ENCODE measurements at regions not wholly inside any gene's neighbourhood (a gene's known extent, or its start where the extent isn't known, plus 50 kb on each side); places are given as distances from the start of the nearest gene placed in this dataset.

- ATAC-seq (no peak), FAIRE-seq (no peak), DNase-seq (ENCODE audit: low read depth in 1 of 2, low spot score in 1 of 2) (no peak)
- Histone ChIP-seq H3K27ac (no peak overlapping the region), H3K4me2 (no peak overlapping the region), H3K4me3 (no peak overlapping the region), H3K4me1 (no peaks in the 10 kb centered on the region), H3K9me3 (no peaks in the 10 kb centered on the region)
- POLR2A ChIA-PET, result no interaction called here
- TF ChIP-seq CHD2 (IDR thresholded peaks at IDR 0.05; ENCODE audit: low read length, partially characterized antibody) (no peak), ZSCAN20 (CRISPR knock-in tag; IDR thresholded peaks at IDR 0.05) (no peak), HDAC2 (IDR thresholded peaks at IDR 0.05) (no peak), CTCF (IDR thresholded peaks at IDR 0.05) (no peak), ELK1 (IDR thresholded peaks at IDR 0.05; ENCODE audit: low read depth, low read length) (no peak), KDM1A (IDR thresholded peaks at IDR 0.05; ENCODE audit: low read depth) (no peak), HES2 (IDR thresholded peaks at IDR 0.05) (no peak), RFX5 (IDR thresholded peaks at IDR 0.05) (no peak)
- CTCF ChIA-PET, result no interaction called here
- 5% methylated on average over 1 of the region's 1 CpG for WGBS (ENCODE audit: missing lambda C conversion rate)
Observed at GRCh38 chr1:113280581-113280980, 109.7 kb upstream of the MAGI3 start.

GRCh38 chr1:113281550-113281949 lies 108.8 kb upstream of the MAGI3 start:
- Histone ChIP-seq H3K9me3 (no peaks in the 10 kb centered on the region), H3K27ac (no peak overlapping the region), H3K4me1 (no peaks in the 10 kb centered on the region), H3K4me2 (no peak overlapping the region), H3K4me3 (no peak overlapping the region)
- no peak for TF ChIP-seq FOSL2 (IDR thresholded peaks at IDR 0.05)
- TF ChIP-seq FOSL2 (CRISPR knock-in tag; IDR thresholded peaks at IDR 0.05), result no peak
- TF ChIP-seq GATA3 (IDR thresholded peaks at IDR 0.05; ENCODE audit: borderline replicate concordance), result no peak
- no peak for TF ChIP-seq MAZ (IDR thresholded peaks at IDR 0.05; ENCODE audit: borderline replicate concordance, low read depth, low read length)
- TF ChIP-seq ZSCAN20 (CRISPR knock-in tag; IDR thresholded peaks at IDR 0.05), result no peak
- no peak for DNase-seq (ENCODE audit: low read depth in 1 of 2, low spot score in 1 of 2)
- ChIA-PET CTCF (no interaction called here), POLR2A (no interaction called here)
- no peak for FAIRE-seq
- ATAC-seq, result no peak

GRCh38 chr1:113282008-113282892 lies 108.1 kb upstream of the MAGI3 start:
- no peaks in the 10 kb centered on the region for H3K9me3 ChIP-seq
- FAIRE-seq (no peak), ATAC-seq (no peak), DNase-seq (ENCODE audit: low read depth in 1 of 2, low spot score in 1 of 2) (no peak)
- no peak overlapping the region for H3K4me3 ChIP-seq
- H3K27ac ChIP-seq, result no peak overlapping the region
- H3K4me1 ChIP-seq, result no peaks in the 10 kb centered on the region
- no peak overlapping the region for H3K4me2 ChIP-seq
- TF ChIP-seq HEYL (CRISPR knock-in tag; IDR thresholded peaks at IDR 0.05), result no peak
- TF ChIP-seq RFX5 (IDR thresholded peaks at IDR 0.05), result no peak
- TF ChIP-seq EHMT2 (IDR thresholded peaks at IDR 0.05; ENCODE audit: low read depth), result no peak
- TF ChIP-seq ESRRA (IDR thresholded peaks at IDR 0.05; ENCODE audit: borderline replicate concordance, low read length), result no peak
- TF ChIP-seq EP300 (IDR thresholded peaks at IDR 0.05), result no peak
- TF ChIP-seq JUN (IDR thresholded peaks at IDR 0.05), result no peak
- no peak for TF ChIP-seq GATA3 (IDR thresholded peaks at IDR 0.05; ENCODE audit: borderline replicate concordance)
- no peak for TF ChIP-seq CHD2 (IDR thresholded peaks at IDR 0.05; ENCODE audit: low read length, partially characterized antibody)
- TF ChIP-seq ZFP36 (IDR thresholded peaks at IDR 0.05; ENCODE audit: borderline replicate concordance, partially characterized antibody), result no peak
- TF ChIP-seq POLR2A (IDR thresholded peaks at IDR 0.05; ENCODE audit: low read length), result no peak
- no peak for TF ChIP-seq NPAS2 (CRISPR knock-in tag; IDR thresholded peaks at IDR 0.05; ENCODE audit: borderline replicate concordance)
- no peak for TF ChIP-seq CBX2 (IDR thresholded peaks at IDR 0.05; ENCODE audit: borderline replicate concordance, low read depth)
- no peak for TF ChIP-seq PHF8 (IDR thresholded peaks at IDR 0.05; ENCODE audit: borderline replicate concordance, low read depth)
- TF ChIP-seq USF2 (IDR thresholded peaks at IDR 0.05), result no peak
- no peak for TF ChIP-seq HOXB13 (CRISPR knock-in tag; IDR thresholded peaks at IDR 0.05; ENCODE audit: low read depth)
- no peak for TF ChIP-seq CHD4 (IDR thresholded peaks at IDR 0.05; ENCODE audit: borderline replicate concordance)
- no peak for TF ChIP-seq TP53 (CRISPR knock-in tag; IDR thresholded peaks at IDR 0.05)
- TF ChIP-seq PBX3 (IDR thresholded peaks at IDR 0.05), result no peak
- CTCF ChIA-PET, result no interaction called here
- POLR2A ChIA-PET, result no interaction called here
- WGBS (ENCODE audit: missing lambda C conversion rate), result 56% methylated on average over 3 of the region's 3 CpGs
